ENCODE measurements at regions not wholly inside any gene's neighbourhood (a gene's known extent, or its start where the extent isn't known, plus 50 kb on each side); places are given as distances from the start of the nearest gene placed in this dataset.

DNA sequence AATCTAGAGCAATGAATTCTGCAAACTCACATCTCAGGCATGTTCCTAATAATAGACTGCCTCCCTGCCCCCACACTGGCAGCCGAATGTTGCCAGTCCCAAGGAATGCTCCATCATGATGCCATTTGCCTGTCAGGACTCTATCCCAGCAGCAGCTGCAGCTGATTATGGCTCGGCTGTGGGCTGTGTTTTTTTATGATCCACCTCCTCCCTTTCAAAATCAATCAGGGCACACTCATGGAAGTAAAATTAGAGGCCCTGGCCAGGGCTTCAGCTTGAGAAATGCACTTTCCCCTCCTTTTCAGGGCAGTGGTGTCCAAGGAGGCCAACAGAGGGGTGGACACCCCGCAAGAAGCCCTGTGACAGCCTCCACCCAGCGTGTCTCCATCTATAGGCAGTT, 176.7 kb upstream of the S1PR3 start:
- TF ChIP-seq, protein P1, sequence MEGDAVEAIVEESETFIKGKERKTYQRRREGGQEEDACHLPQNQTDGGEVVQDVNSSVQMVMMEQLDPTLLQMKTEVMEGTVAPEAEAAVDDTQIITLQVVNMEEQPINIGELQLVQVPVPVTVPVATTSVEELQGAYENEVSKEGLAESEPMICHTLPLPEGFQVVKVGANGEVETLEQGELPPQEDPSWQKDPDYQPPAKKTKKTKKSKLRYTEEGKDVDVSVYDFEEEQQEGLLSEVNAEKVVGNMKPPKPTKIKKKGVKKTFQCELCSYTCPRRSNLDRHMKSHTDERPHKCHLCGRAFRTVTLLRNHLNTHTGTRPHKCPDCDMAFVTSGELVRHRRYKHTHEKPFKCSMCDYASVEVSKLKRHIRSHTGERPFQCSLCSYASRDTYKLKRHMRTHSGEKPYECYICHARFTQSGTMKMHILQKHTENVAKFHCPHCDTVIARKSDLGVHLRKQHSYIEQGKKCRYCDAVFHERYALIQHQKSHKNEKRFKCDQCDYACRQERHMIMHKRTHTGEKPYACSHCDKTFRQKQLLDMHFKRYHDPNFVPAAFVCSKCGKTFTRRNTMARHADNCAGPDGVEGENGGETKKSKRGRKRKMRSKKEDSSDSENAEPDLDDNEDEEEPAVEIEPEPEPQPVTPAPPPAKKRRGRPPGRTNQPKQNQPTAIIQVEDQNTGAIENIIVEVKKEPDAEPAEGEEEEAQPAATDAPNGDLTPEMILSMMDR (IDR thresholded peaks at IDR 0.05), result no peak
- TF ChIP-seq EZH2 (IDR thresholded peaks at IDR 0.05; ENCODE audit: borderline replicate concordance, insufficient read depth, low read depth, low read length, poor library complexity, severe bottlenecking), result no peak

Data from B cell (primary cell).